ENCODE measurements at regions not wholly inside any gene's neighbourhood (a gene's known extent, or its start where the extent isn't known, plus 50 kb on each side); places are given as distances from the start of the nearest gene placed in this dataset.
"Not testable (repeated sequence)": the region's sequence is repeated elsewhere in the genome, so short reads cannot be mapped to it uniquely, and the experiment has no call there.

DNA sequence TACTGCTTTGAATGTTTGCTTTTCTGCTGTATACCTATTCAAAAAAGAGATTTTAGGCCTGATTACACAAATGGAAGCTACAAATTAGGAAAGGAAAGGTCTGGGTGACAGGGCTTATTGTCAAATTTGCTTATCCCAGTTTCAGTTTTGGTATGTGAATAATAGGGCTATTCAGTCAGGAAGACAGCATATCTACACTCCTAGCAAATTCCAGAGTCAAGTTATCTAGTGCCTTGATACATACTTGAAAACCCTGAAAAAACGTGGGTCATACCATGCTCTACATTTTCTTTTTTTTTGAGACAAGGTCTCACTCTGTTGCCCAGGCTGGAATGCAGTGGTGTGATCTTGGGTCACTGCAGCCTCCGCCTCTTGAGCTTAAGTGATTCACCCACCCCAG lies 59.2 kb upstream of the CCDC180 start:
- ATAC-seq (ENCODE audit: low read depth); POLR2A ChIA-PET; H3K27me3 Mint-ChIP-seq; H3K36me3 Mint-ChIP-seq; H3K9me3 Mint-ChIP-seq; H3K4me3 Mint-ChIP-seq; H3K4me1 Mint-ChIP-seq; DNase-seq; H3K27ac Mint-ChIP-seq: not testable (repeated sequence)

DNA sequence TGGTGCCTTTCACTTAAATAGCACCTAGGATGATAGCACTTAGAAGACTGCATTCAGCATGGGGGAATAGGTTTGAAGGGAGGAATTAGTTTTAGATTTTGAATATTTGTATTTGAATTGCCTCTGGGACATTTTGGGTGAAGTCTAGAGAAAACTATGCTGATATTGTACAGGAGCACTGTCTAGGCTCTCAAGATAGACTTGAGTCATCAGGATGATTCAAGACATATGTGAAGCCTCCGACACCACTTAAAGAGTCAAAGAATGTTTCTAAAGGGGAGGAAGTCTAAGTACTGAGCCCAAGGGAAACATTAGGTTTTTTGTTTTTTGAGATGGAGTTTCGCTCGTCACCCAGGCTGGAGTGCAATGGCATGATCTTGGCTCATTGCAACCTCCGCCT lies 63.9 kb upstream of the CCDC180 start:
- no peak overlapping the region for H3K27ac Mint-ChIP-seq
- DNase-seq (no peak), ATAC-seq (ENCODE audit: low read depth) (no peak)

DNA sequence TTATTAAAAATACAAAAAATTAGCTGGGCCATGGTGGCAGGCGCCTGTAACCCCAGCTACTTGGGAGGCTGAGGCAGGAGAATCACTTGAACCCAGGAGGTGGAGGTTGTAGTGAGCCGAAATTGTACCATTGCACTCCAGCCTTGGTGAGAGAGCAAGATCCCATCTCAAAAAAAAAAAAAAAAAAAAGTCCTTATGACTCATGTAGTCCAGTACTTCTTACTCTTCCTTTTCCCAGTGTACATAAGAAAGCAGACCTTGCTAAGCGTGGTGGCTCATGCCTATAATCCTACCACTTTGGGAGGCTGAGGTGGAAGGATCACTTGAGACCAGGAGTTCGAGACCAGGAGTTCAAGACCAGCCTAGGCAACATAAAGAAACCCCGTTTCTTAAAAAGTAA lies 66.0 kb upstream of the CCDC180 start:
- POLR2A ChIA-PET; H3K4me3 Mint-ChIP-seq; H3K27me3 Mint-ChIP-seq; H3K36me3 Mint-ChIP-seq; H3K27ac Mint-ChIP-seq; ATAC-seq (ENCODE audit: low read depth); DNase-seq; H3K9me3 Mint-ChIP-seq: not testable (repeated sequence)
- H3K4me1 Mint-ChIP-seq = peaks cover 17% of the 10 kb centered on the region

More for the DNA sequence above, 63.9 kb upstream of the CCDC180 start:
- H3K27me3 Mint-ChIP-seq = peaks cover 1% of the 10 kb centered on the region
- H3K9me3 Mint-ChIP-seq = no peaks in the 10 kb centered on the region
- POLR2A ChIA-PET = no interaction called here
- peaks cover 3% of the 10 kb centered on the region for H3K36me3 Mint-ChIP-seq
- H3K4me1 Mint-ChIP-seq = peaks cover 11% of the 10 kb centered on the region
- no peak overlapping the region for H3K4me3 Mint-ChIP-seq

DNA sequence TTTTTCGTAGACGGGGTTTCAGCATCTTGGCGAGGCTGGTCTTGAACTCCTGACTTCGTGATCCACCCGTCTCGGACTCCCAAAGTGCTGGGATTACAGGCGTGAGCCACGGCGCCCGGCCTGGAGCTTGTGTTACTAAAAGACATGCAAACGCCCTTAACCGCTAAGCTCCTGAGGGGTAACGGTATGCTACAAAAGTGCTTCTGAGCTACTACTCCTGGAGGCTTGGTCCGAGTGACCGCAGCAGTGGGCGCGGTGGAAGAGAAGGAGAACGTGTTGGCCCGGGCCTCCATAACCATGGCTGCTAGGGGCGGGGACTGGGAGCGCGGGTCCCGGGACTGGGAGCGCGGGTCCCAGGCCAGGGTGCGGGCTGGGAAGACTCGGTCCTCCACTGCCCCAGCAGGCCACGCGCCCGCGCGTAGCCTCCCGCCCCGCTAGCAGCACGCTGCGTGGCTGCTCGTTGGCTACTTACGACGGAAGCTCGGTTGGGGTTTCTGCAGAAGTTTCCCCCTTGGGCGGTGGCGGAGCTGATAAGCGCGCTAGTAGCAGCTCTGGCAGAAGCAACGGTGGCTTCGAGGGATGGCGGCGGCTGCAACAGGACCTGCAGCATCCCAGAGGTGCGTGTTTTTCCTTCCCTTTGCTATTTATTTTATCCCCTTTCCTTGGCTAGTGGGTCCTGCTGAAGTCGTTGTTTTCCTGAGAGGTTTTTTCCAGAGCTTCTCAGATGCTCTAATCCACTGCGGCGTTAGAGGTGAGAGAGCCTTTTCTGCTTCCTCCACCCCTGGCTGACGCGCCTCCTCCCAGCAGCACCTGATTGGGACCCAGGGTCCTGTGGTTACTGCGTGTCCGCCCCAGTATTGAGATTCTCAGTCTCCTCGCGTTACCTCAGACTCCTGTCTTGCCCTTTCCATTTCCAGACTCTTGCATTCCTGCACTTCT lies 69.2 kb upstream of the CCDC180 start:
- POLR2A ChIA-PET = interaction anchor here (0.6 to 1.3 kb wide), 5 partner anchors 17 to 1019 kb away, joined by 3 to 7 read pairs (median 5); partner anchors contain the start of genes NCBP1, TSTD2 and XPA
- Mint-ChIP-seq H3K27ac (peak overlapping the region; percentile 93), H3K27me3 (no peaks in the 10 kb centered on the region), H3K9me3 (no peaks in the 10 kb centered on the region), H3K4me1 (peaks cover 16% of the 10 kb centered on the region), H3K36me3 (no peaks in the 10 kb centered on the region), H3K4me3 (peak overlapping the region; percentile 92)
- ATAC-seq (ENCODE audit: low read depth) (peak; percentile 94), DNase-seq (peak; percentile 83)

DNA sequence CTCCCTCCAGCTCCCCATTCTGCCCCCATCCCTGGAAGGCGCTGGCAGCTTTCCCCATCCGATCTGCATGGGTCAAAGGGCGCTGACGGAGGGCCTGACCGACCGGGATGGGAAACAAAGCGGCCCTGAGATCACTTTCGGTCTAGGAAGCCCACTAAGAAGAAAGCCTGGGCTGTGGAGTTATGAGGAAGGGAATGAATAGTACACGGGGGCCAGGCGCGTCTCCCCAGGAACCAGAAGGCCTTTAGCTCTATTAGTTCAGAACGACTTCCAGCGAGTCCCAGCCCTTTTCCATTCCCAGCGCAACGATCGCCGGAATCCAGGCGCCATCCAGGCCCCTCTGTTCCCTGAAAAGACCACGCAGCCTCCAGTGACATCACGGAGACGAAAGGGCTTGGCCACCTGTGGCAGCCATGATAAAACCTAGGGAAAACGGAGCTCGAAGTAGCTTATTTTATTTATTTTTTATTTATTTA lies 70.1 kb upstream of the CCDC180 start:
- no peaks in the 10 kb centered on the region for H3K36me3 Mint-ChIP-seq
- H3K4me3 Mint-ChIP-seq = peak overlapping the region; percentile 92
- H3K4me1 Mint-ChIP-seq = peaks cover 14% of the 10 kb centered on the region
- peak overlapping the region; percentile 89 for H3K27ac Mint-ChIP-seq
- no peaks in the 10 kb centered on the region for H3K9me3 Mint-ChIP-seq
- no peak for DNase-seq
- no peak for ATAC-seq (ENCODE audit: low read depth)
- POLR2A ChIA-PET = interaction anchor here (1.0 to 1.3 kb wide), 2 partner anchors 16 to 459 kb away, joined by 3 to 5 read pairs; partner anchors contain the start of gene XPA
- no peaks in the 10 kb centered on the region for H3K27me3 Mint-ChIP-seq

DNA sequence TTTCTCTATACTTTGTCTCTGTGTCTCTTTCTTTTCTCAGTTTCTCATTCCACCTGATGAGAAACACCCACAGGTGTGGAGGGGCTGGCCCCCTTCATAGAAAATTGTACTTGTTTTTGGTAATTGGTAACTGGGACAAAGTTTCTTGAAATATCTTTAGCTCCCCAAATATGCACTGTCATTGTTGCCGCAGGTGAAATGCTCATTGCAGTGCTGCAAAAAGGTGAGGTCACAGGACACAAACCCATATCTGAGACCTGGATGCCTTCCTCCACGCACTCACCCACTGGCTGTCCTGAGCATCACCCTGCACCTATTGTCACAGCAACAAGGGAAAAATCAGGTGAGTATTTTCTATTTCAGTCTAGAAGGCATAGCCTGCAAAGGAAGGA lies 74.5 kb upstream of the CCDC180 start:
- H3K27me3 Mint-ChIP-seq; H3K9me3 Mint-ChIP-seq; POLR2A ChIA-PET; H3K4me3 Mint-ChIP-seq; ATAC-seq (ENCODE audit: low read depth); H3K4me1 Mint-ChIP-seq; DNase-seq; H3K27ac Mint-ChIP-seq; H3K36me3 Mint-ChIP-seq: not testable (repeated sequence)

DNA sequence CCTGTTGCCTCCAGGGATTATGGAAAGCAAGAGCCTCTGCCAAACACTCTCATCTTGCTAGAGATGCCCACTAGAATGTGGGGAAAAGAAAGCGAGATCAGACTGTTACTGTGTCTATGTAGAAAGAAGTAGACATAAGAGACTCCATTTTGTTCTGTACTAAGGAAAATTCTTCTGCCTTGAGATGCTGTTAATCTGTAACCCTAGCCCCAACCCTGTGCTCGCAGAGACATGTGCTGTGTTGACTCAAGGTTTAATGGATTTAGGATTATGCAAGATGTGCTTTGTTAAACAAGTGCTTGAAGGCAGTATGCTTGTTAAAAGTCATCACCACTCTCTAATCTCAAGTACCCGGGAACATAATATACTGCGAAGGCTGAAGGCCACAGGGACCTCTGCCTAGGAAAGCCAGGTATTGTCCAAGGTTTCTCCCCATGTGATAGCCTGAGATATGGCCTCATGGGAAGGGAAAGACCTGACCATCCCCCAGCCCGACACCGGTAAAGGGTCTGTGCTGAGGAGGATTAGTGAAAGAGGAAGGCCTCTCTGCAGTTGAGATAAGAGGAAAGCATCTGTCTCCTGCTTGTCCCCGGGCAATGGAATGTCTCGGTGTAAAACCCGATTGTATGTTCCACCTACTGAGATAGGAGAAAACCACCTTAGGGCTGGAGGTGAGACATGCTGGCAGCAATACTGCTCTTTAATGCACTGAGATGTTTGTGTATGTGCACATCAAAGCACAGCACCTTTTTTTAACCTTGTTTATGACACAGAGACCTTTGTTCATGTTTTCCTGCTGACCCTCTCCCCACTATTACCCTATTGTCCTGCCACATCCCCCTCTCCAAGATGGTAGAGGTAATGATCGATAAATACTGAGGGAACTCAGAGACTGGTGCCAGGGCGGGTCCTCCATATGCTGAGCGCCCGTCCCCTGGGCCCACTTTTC lies 75.1 kb upstream of the CCDC180 start:
- H3K4me3 Mint-ChIP-seq; H3K4me1 Mint-ChIP-seq; H3K27ac Mint-ChIP-seq; ATAC-seq (ENCODE audit: low read depth); DNase-seq; H3K36me3 Mint-ChIP-seq; H3K9me3 Mint-ChIP-seq; POLR2A ChIA-PET; H3K27me3 Mint-ChIP-seq: not testable (repeated sequence)

DNA sequence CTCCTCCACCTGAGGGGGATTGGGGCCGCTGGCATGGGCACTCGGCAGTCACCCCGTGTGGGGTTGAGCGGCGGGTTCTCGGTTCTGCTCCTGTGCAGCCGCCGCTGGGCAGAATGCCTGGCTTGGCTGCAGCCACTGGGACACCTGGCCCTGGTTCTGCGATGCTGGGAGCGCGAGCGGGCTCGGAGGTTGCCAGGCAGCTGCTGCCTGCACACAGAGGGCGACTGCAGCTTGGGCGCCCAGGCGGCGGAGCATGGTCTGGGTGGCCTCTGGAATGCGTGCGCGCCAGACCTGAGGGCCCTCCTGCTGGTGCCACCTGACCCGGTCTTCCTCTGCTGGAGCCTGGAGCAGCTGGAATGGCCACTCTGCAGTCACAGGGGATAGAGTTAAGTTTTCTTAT lies 85.1 kb upstream of the CCDC180 start:
- DNase-seq; H3K4me1 Mint-ChIP-seq; ATAC-seq (ENCODE audit: low read depth); H3K4me3 Mint-ChIP-seq; H3K27ac Mint-ChIP-seq; H3K36me3 Mint-ChIP-seq; H3K9me3 Mint-ChIP-seq: not testable (repeated sequence)
- POLR2A ChIA-PET = interaction anchor here (1.1 kb wide), 1 partner anchor 16 kb away, joined by 5 read pairs; no protein-coding TSS in a partner anchor
- peaks cover 65% of the 10 kb centered on the region for H3K27me3 Mint-ChIP-seq

DNA sequence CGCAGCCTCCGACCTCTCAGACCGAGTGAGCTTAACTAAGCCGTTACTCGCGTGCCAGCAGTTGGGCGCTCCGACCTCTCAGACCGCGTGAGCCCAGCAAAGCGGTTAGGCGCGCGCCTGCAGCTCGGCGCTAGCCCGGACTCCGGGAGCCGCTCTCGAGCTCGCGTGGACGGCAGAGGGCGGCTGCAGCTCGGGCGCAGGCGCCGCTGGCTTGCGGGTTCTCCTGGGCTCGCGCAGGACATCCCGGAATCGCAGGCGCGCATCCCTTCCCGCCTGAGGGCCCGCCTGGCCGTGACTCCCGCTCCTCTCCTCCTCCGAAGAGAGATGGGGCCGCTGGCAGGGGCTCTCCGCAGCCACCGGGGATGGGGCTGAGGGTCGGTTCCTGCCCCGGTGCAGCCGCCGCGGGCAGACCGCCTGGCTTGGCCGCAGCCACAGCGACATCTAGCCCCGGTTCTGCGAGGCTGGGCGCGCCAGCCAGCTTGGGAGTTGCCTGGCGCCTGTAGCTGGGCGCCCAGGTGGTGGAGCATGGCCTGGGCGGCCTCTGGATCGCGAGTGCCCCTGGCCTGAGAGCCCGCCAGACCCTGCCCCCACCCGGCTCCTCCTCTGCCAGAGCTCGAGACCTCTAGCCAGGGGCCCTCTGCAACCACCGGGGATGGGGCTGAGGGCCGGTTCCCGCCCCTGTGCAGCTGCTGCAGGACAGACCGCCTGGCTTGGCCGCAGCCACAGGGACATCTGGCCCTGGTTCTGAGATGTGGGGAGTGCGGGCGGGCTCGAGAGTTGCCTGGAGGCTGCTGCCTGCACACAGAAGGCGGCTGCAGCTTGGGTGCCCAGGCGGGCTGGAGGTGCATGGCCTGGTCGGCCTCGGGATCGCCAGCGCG lies 85.7 kb upstream of the CCDC180 start:
- Mint-ChIP-seq H3K4me3 (peak overlapping the region; percentile 83), H3K27ac (peak overlapping the region; percentile 30), H3K27me3 (peaks cover 63% of the 10 kb centered on the region)
- H3K36me3 Mint-ChIP-seq, H3K4me1 Mint-ChIP-seq, H3K9me3 Mint-ChIP-seq: not testable (repeated sequence)
- DNase-seq (peak; percentile 80), ATAC-seq (ENCODE audit: low read depth) (peak; percentile 98)
- POLR2A ChIA-PET = interaction anchor here (1.1 kb wide), 1 partner anchor 16 kb away, joined by 5 read pairs; no protein-coding TSS in a partner anchor

DNA sequence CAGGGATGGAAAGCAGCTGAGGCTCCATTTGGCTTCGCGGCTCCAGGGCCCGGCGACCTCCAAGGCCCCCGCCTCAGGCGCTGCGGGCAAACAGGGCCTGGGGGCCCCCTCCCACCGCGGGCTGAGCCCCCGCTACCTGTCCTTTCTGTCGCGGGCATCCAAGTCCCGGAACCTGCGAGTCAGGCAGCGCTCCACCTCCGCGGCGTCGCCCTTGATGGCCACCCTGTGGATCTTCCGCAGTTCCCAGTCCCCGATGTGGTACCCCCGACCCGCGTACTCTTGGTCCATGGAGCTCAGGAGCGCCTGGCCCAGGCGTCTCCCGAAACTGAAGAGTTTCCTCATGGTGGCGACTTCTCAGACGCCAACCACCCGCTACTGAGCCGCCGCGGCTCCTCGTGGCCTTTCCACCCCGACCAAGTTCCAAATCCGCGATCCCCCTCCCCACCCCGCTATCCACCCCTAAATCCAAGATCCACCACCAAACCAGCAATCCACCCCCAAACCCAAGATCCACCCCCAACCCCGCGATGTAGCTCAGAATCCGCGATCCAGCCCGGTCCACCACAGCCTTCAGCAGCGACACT lies 86.5 kb upstream of the CCDC180 start:
- H3K27me3 Mint-ChIP-seq = peaks cover 59% of the 10 kb centered on the region
- POLR2A ChIA-PET = interaction anchor here (1.1 kb wide), 1 partner anchor 17 kb away, joined by 5 read pairs; no protein-coding TSS in a partner anchor

DNA sequence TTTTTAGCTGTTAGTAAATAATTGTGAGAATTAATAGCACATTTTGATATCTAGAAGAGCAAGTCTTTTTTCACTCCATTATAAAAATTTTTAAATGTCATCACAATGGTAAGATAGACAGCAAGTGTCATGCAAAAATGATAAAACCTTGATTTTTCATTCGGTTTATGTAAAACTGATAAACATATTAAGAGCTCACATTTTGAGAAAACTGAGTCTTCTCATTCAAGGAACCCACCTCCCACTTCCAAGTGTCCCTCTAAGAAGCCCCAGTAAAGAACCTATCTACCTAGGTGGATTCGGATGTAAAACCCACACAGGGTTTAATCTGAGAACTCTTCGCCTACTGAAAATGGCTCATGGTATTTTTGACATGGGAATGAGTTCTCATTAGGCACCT lies 87.1 kb upstream of the CCDC180 start:
- H3K27me3 Mint-ChIP-seq = peaks cover 53% of the 10 kb centered on the region
- H3K9me3 Mint-ChIP-seq; ATAC-seq (ENCODE audit: low read depth); POLR2A ChIA-PET; H3K4me1 Mint-ChIP-seq; DNase-seq; H3K27ac Mint-ChIP-seq; H3K36me3 Mint-ChIP-seq; H3K4me3 Mint-ChIP-seq: not testable (repeated sequence)

More for the DNA sequence above, 86.5 kb upstream of the CCDC180 start:
- Mint-ChIP-seq H3K9me3 (no peaks in the 10 kb centered on the region), H3K36me3 (no peaks in the 10 kb centered on the region), H3K27ac (peak overlapping the region; percentile 30), H3K4me1 (peaks cover 3% of the 10 kb centered on the region), H3K4me3 (peak overlapping the region; percentile 83)
- ATAC-seq (ENCODE audit: low read depth) (no peak), DNase-seq (no peak)

DNA sequence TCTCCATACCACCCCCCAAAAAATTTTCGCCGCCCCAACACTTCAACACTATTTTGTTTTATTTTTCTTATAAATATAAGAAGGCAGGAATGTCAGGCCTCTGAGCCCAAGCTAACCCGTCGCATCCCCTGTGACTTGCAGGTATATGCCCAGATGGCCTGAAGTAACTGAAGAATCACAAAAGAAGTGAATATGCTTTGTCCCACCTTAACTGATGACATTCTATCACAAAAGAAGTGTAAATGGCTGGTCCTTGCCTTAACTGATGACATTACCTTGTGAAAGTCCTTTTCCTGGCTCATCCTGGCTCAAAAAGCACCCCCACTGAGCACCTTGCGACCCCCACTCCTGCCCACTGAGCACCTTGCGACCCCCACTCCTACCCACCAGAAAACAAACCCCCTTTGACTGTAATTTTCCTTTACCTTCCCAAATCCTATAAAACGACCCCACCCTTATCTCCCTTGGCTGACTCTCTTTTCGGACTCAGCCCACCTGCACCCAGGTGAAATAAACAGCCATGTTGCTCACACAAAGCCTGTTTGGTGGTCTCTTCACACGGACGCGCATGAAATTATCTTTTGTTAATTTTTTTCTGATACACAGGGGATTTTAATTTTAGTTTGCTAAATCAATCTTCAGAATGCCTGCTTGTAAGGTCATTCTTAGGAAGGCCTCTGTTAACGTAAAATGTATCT lies 87.9 kb upstream of the CCDC180 start:
- not testable (repeated sequence) for H3K36me3 Mint-ChIP-seq
- peaks cover 50% of the 10 kb centered on the region for H3K27me3 Mint-ChIP-seq

More for the DNA sequence above, 87.9 kb upstream of the CCDC180 start:
- H3K27ac Mint-ChIP-seq; DNase-seq; H3K4me3 Mint-ChIP-seq; ATAC-seq (ENCODE audit: low read depth); H3K4me1 Mint-ChIP-seq; POLR2A ChIA-PET; H3K9me3 Mint-ChIP-seq: not testable (repeated sequence)

Data from activated naive CD8-positive, alpha-beta T cell treated with anti-CD3 and anti-CD28 coated beads, Interleukin-2, amount 10 ng/mL, durations not matched to agents 7 days and 5 days (primary cell).